ENCODE measurements at regions not wholly inside any gene's neighbourhood (a gene's known extent, or its start where the extent isn't known, plus 50 kb on each side); places are given as distances from the start of the nearest gene placed in this dataset.

- TF ChIP-seq EZH2 (IDR thresholded peaks at IDR 0.05) (no peak), POLR2AphosphoS5 (IDR thresholded peaks at IDR 0.05; ENCODE audit: borderline replicate concordance, low read depth, low read length) (no peak), FOXP2 (optimal IDR thresholded peaks at IDR 0.05; ENCODE audit: control extremely low read depth, extremely low read length, insufficient read depth) (no peak)
- Histone ChIP-seq H3K36me3 (ENCODE audit: insufficient read depth, low read length) (no peaks in the 10 kb centered on the region), H3K4me3 (no peak overlapping the region), H3K27ac (no peak overlapping the region), H3K9me3 (ENCODE audit: low read depth, low read length) (no peaks in the 10 kb centered on the region), H3K9ac (ENCODE audit: insufficient read length) (no peak overlapping the region)
- no peak for DNase-seq (ENCODE audit: low read depth, low spot score)
These were observed 259.9 kb upstream of the ZMIZ1 start for GRCh38 chr10:78808736-78809367.

- Histone ChIP-seq H3K36me3 (ENCODE audit: insufficient read depth, low read length) (no peaks in the 10 kb centered on the region), H3K9ac (ENCODE audit: insufficient read length) (no peak overlapping the region), H3K9me3 (ENCODE audit: low read depth, low read length) (no peaks in the 10 kb centered on the region), H3K4me3 (no peak overlapping the region), H3K27ac (no peak overlapping the region)
- TF ChIP-seq EZH2 (IDR thresholded peaks at IDR 0.05) (no peak), POLR2AphosphoS5 (IDR thresholded peaks at IDR 0.05; ENCODE audit: borderline replicate concordance, low read depth, low read length) (no peak), FOXP2 (optimal IDR thresholded peaks at IDR 0.05; ENCODE audit: control extremely low read depth, extremely low read length, insufficient read depth) (no peak)
- no peak for DNase-seq (ENCODE audit: low read depth, low spot score)
These were observed 257.6 kb upstream of the ZMIZ1 start for GRCh38 chr10:78811174-78811573.

GRCh38 chr10:78812571-78813318 lies 256.0 kb upstream of the ZMIZ1 start:
- no peak overlapping the region for H3K4me3 ChIP-seq
- no peaks in the 10 kb centered on the region for H3K9me3 ChIP-seq (ENCODE audit: low read depth, low read length)
- no peaks in the 10 kb centered on the region for H3K36me3 ChIP-seq (ENCODE audit: insufficient read depth, low read length)
- no peak overlapping the region for H3K9ac ChIP-seq (ENCODE audit: insufficient read length)
- no peak for DNase-seq (ENCODE audit: low read depth, low spot score)
- no peak overlapping the region for H3K27ac ChIP-seq
- TF ChIP-seq FOXP2 (optimal IDR thresholded peaks at IDR 0.05; ENCODE audit: control extremely low read depth, extremely low read length, insufficient read depth): no peak
- no peak for TF ChIP-seq EZH2 (IDR thresholded peaks at IDR 0.05)
- no peak for TF ChIP-seq POLR2AphosphoS5 (IDR thresholded peaks at IDR 0.05; ENCODE audit: borderline replicate concordance, low read depth, low read length)

- Histone ChIP-seq H3K27ac (no peak overlapping the region), H3K9me3 (ENCODE audit: low read depth, low read length) (no peaks in the 10 kb centered on the region), H3K4me3 (no peak overlapping the region), H3K36me3 (ENCODE audit: insufficient read depth, low read length) (no peaks in the 10 kb centered on the region), H3K9ac (ENCODE audit: insufficient read length) (no peak overlapping the region)
- no peak for TF ChIP-seq EZH2 (IDR thresholded peaks at IDR 0.05)
- TF ChIP-seq FOXP2 (optimal IDR thresholded peaks at IDR 0.05; ENCODE audit: control extremely low read depth, extremely low read length, insufficient read depth): no peak
- TF ChIP-seq POLR2AphosphoS5 (IDR thresholded peaks at IDR 0.05; ENCODE audit: borderline replicate concordance, low read depth, low read length): no peak
- DNase-seq (ENCODE audit: low read depth, low spot score): no peak
These were observed 255.2 kb upstream of the ZMIZ1 start for GRCh38 chr10:78813526-78813925.

- no peak overlapping the region for H3K9ac ChIP-seq (ENCODE audit: insufficient read length)
- no peaks in the 10 kb centered on the region for H3K36me3 ChIP-seq (ENCODE audit: insufficient read depth, low read length)
- no peak for TF ChIP-seq EZH2 (IDR thresholded peaks at IDR 0.05)
- no peak for TF ChIP-seq FOXP2 (optimal IDR thresholded peaks at IDR 0.05; ENCODE audit: control extremely low read depth, extremely low read length, insufficient read depth)
- no peak for TF ChIP-seq POLR2AphosphoS5 (IDR thresholded peaks at IDR 0.05; ENCODE audit: borderline replicate concordance, low read depth, low read length)
- no peak overlapping the region for H3K27ac ChIP-seq
- DNase-seq (ENCODE audit: low read depth, low spot score): no peak
- H3K9me3 ChIP-seq (ENCODE audit: low read depth, low read length): no peaks in the 10 kb centered on the region
- H3K4me3 ChIP-seq: no peak overlapping the region
These were observed 254.8 kb upstream of the ZMIZ1 start for GRCh38 chr10:78813998-78814399.

- TF ChIP-seq EZH2 (IDR thresholded peaks at IDR 0.05) (no peak), FOXP2 (optimal IDR thresholded peaks at IDR 0.05; ENCODE audit: control extremely low read depth, extremely low read length, insufficient read depth) (no peak), POLR2AphosphoS5 (IDR thresholded peaks at IDR 0.05; ENCODE audit: borderline replicate concordance, low read depth, low read length) (no peak)
- Histone ChIP-seq H3K27ac (no peak overlapping the region), H3K9ac (ENCODE audit: insufficient read length) (no peak overlapping the region)
These were observed 254.4 kb upstream of the ZMIZ1 start for GRCh38 chr10:78814407-78814806.

GRCh38 chr10:78815702-78816334 lies 252.9 kb upstream of the ZMIZ1 start:
- H3K27ac ChIP-seq: no peak overlapping the region
- DNase-seq (ENCODE audit: low read depth, low spot score): no peak
- TF ChIP-seq FOXP2 (optimal IDR thresholded peaks at IDR 0.05; ENCODE audit: control extremely low read depth, extremely low read length, insufficient read depth) (no peak), POLR2AphosphoS5 (IDR thresholded peaks at IDR 0.05; ENCODE audit: borderline replicate concordance, low read depth, low read length) (no peak), EZH2 (IDR thresholded peaks at IDR 0.05) (no peak)
- no peak overlapping the region for H3K4me3 ChIP-seq
- H3K9ac ChIP-seq (ENCODE audit: insufficient read length): no peak overlapping the region
- no peaks in the 10 kb centered on the region for H3K36me3 ChIP-seq (ENCODE audit: insufficient read depth, low read length)
- no peaks in the 10 kb centered on the region for H3K9me3 ChIP-seq (ENCODE audit: low read depth, low read length)

More at GRCh38 chr10:78814407-78814806, 254.4 kb upstream of the ZMIZ1 start:
- Histone ChIP-seq H3K9me3 (ENCODE audit: low read depth, low read length) (no peaks in the 10 kb centered on the region), H3K4me3 (no peak overlapping the region), H3K36me3 (ENCODE audit: insufficient read depth, low read length) (no peaks in the 10 kb centered on the region)
- DNase-seq (ENCODE audit: low read depth, low spot score): no peak

GRCh38 chr10:78817361-78817760 lies 251.4 kb upstream of the ZMIZ1 start:
- Histone ChIP-seq H3K4me3 (no peak overlapping the region), H3K27ac (no peak overlapping the region), H3K9ac (ENCODE audit: insufficient read length) (no peak overlapping the region), H3K9me3 (ENCODE audit: low read depth, low read length) (no peaks in the 10 kb centered on the region), H3K36me3 (ENCODE audit: insufficient read depth, low read length) (no peaks in the 10 kb centered on the region)
- DNase-seq (ENCODE audit: low read depth, low spot score): no peak
- no peak for TF ChIP-seq FOXP2 (optimal IDR thresholded peaks at IDR 0.05; ENCODE audit: control extremely low read depth, extremely low read length, insufficient read depth)
- no peak for TF ChIP-seq POLR2AphosphoS5 (IDR thresholded peaks at IDR 0.05; ENCODE audit: borderline replicate concordance, low read depth, low read length)
- TF ChIP-seq EZH2 (IDR thresholded peaks at IDR 0.05): no peak

All from SK-N-MC (cell line).